Renal cortex interstitium (tissue), 11 donors: ENCODE measurements at regions not wholly inside any gene's neighbourhood (a gene's known extent, or its start where the extent isn't known, plus 50 kb on each side); places are given as distances from the start of the nearest gene placed in this dataset.
"Not testable (repeated sequence)": the region's sequence is repeated elsewhere in the genome, so short reads cannot be mapped to it uniquely, and the experiment has no call there.

Experiments
- DNase-seq, 11 donors: peaks; one replicate each; pipeline ENCODE4 v3.0.0-alpha.2; 2013; ENCODE audit warnings: low read depth in 9 of 11, low spot score in 4 of 11; ENCODE audit errors: extremely low read depth in 1 of 11

DNA sequence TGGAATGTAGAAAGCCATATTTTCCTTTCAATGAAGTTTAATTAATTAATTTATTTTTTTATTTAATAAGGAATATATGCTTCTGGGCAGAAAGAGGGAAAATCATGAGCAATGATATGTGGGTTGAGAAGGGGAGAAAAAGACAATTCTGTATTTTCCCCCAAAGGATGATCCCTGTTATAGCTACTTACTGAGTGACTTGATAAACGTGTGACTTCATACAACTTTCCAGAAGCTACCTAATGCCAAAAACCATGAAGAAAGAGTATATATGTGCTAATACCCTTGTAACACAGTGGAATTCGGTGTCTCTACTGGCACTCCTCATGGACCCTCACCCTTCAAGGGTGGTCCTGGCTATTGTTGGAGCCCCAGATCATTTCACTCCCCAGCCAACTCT lies 335.0 kb upstream of the KLF4 start:
- no peak for DNase-seq

DNA sequence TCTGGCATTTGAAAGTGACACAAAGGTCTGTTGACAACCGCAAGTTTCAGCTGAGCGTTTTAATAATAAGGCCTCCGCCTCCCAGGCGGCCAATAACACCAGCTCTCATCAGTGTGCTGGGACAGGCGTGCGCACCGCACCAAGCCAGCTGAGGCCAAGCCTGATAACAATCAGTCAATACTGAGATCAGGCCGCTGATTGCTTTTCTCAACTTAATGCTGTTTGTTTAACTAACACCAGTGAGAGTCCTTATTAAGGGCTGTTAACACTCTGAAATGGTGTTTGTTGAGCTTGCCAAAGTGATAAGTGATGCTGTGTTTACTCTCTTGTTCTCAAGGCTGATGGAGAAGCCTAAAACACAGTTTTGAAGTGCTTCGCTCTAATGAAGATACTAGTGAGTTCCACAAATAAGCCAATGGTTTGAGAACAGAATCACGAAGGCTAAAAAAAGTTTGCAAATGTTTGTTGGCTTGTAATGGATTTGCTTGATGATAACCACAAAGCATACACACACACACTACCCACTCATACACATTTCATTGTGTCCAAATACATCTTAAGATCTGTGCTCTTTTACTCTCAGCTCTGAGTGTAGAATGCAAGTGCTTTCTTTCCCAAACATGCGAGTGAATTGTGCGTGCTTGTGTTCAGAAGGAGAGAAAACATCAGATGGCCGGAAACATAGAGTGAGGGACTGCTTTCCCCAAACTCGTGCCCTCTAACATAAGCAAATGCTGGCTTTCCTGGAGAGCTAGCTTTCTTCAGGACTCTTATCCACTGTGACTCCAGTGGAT lies 330.4 kb upstream of the KLF4 start:
- DNase-seq: no peak

DNA sequence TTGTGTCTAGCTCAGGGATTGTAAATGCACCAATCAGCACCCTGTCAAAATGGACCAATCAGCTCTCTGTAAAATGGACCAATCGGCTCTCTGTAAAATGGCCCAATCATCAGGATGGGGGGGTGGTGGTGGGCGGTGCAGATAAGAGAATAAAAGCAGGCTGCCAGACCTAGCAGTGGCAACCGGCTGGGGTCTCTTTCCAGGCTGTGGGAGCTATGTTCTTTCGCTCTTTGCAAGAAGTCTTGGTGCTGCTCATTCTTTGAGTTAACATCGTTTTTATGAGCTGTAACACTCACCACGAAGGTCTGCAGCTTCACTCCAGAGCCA lies 328.9 kb upstream of the KLF4 start:
- DNase-seq: not testable (repeated sequence)

DNA sequence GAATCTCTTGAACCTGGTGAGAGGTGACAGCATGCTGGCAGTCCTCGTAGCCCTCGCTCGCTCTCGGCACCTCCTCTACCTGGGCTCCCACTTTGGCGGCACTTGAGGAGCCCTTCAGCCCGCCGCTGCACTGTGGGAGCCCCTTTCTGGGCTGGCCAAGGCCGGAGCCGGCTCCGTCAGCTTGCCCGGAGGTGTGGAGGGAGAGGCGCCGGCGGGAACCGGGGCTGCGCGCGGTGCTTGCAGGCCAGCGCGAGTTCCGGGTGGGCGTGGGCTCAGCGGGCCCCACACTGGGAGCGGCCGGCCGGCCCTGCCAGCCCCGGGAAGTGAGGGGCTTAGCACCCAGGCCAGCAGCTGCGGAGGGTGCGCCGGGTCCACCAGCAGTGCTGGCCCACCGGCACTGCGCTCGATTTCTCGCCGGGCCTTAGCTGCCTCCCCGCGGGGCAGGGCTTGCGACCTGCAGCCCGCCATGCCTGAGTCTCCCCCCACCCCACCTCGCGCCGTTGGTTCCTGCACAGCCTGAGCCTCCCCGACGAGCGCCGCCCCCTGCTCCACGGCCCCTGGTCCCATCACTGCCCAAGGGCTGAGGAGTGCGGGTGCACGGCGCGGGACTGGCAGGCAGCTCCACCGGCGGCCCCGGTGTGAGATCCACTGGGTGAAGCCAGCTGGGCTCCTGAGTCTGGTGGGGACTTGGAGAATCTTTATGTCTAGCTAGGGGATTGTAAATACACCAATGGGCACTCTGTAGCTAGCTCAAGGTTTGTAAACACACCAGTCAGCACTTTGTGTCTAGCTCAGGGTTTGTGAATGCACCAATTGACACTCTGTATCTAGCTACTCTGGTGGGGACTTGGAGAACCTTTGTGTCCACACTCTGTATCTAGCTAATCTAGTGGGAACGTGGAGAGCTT lies 328.3 kb upstream of the KLF4 start:
- DNase-seq: not testable (repeated sequence)

DNA sequence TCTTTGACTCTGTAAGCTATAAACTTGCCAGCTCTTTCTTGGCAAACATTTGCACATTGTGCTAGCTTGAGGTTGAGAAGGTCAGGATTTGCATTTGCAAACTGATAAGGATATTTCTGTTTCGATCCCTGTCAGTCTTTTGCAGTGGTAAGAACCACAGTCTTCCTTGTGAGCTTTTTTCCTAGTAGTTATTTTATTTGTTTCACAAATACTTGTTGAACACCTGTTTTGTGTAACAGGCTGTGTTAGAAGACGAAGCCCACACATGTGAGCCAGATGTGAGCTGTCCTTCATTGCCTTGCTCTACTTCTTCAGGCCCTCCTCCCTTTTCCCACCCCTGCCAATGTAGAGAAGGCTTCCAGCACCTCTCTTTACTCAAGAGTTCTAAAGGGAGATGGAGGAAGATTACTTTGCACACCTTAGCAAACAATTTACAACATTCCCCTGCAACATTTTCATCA lies 327.0 kb upstream of the KLF4 start:
- DNase-seq: no peak

DNA sequence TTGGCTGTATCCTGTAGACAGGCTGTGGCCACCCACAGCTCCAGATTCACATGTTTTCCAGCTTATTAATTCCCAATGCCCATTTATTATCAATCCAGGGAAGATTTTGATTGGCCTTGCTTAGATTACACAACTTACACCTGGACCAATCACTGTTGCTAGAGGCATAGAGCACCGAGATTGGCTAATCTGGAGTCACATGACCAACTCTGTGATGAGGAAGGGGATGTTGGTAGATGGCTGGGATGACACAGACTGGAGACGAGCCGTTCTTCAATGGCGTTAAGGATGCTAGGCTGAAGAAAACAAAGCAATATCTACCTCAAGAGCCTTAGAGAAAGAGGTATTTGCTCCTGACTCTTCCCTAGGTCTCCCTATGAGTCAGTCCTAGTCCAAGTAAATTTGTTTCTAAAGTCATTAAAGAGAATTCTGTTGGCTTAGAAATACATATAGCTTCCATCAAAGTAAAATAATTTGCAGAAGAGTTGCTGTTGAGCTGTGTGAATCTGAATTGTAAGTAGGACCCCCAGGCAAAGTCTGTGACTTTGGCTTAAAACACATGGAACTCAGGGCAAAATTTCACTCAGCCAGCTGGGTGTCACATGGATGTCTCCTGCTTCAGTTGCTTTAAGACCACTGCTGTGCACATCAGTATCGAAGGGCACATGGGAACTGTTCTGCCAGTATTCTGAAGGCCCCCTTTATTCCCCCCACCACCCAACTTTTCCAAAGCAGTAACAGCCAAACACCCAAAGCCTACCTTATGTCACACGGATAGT lies 326.4 kb upstream of the KLF4 start:
- DNase-seq: no peak

DNA sequence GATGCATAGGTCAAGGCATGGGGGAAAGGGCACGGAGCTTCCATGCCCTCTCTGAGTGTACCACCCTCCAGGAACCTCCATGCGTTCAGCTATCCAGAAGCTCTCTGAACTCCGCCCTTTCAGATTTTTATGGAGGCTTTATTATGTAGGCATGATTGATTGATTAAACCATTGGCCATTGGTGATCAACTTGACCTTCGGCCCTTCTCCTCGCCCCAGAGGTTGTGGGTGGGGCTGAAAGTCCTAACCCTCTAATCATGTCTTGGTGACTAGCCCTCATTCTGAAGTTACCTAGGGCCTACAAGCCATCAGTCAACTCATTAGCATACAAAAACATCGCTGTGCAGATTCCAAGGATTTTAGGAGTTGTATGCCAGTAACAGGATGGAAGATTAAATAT lies 323.7 kb upstream of the KLF4 start:
- no peak for DNase-seq

DNA sequence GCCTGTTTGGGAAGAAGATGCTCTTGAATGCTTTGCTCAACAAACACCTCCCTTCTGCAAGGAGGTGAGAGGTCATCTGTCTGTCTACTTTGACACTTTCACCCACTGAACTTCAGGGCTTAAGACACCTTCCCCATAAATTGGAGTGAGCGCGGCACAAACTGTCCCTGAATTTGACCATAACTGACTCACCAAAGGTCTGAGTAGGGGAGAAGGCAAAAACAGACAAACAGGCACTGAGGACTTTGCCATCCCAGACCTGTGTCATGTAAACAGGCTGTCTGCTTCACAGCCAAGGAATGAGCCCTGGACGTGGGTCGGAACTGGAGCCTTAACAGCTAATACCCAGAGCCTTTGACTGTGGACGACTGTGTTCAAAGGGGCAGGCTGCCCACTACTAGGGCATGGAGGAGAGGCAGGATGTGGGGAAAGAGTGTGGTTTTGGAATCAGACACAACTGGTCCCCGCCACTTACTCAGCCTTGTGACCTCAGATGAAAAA lies 320.9 kb upstream of the KLF4 start:
- no peak for DNase-seq

DNA sequence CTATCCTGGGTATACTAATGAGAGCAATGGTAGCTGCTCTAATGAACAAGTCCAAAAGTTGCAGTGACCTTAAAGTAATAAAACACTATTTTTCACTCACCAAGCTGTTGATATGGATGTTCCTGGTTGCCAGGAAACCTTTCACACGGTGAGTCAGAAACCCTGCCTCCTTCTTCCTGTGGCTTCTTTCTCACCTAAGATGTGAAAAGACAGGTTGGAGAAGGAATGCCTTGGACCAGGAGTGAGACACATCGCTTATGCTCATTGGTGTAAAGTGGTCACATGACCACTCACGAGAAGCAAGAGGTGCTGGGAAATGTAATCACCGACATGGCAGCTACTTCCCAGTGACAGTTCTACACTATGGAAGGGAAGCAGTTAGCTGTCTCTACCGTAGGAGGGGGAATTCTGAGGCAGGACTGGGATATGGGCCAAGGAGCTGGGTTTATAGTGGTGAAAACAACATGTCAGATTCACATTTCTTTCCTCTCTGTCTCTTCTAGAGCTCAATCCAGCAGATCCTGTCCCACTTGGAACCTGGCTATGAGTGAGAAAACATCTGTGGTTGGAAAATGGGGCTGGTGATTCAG lies 320.4 kb upstream of the KLF4 start:
- no peak for DNase-seq

DNA sequence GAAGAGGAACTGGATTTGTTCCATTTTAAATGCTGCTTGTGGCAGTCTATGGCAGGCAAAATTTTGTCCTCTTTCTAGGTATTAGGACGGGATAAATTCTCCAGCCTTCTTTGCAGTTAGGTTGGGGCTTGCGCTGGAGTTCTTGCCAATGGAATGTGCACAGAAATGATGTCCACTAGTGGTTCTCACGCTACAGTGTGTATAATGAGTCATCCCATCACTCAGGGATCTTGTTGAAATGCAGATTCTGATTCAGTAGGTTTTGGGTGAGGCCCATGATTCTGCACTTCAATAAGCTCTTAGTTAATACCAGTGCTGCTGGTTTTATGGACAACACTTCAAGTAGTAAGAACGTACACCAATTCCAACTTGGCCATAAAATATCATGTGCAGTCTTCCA lies 317.6 kb upstream of the KLF4 start:
- DNase-seq: no peak

DNA sequence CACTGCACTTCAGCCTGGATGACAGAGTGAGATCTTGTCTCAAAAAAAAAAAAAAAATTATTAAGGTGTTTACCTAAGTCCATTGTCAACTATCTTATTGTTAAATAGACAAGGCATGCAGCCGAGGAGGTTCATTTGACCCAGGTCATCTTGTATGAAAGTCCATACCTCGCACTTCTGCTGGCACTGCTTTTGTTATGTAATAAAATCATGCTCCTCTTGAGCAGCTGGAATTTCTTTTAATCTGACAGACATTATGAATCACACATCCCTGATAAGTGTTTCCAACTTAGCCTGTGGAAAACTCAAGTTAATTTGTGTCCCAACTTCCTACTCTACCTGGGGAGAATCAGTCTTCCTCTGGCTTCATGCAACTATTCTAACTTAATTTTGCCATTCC lies 315.6 kb upstream of the KLF4 start:
- DNase-seq: no peak

DNA sequence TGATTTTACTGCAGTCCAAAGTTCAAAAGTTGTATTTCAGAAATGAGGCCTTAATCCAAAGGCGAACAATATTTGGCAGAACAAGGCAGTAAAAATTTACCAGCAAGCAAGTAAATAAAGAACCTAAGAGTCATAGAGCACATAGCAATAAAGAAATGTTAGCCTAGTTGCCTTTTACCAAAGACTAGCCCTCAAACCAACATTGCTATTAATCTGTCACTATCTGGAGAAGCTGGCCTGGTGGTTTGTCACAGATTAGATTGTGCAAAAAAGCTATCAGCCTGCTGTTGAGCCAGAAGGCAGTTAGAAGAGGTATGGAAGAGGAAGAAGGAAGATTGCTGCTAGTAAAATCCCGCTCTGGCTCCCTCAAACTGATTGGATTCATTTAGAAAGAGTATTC lies 304.7 kb upstream of the KLF4 start:
- no peak for DNase-seq

DNA sequence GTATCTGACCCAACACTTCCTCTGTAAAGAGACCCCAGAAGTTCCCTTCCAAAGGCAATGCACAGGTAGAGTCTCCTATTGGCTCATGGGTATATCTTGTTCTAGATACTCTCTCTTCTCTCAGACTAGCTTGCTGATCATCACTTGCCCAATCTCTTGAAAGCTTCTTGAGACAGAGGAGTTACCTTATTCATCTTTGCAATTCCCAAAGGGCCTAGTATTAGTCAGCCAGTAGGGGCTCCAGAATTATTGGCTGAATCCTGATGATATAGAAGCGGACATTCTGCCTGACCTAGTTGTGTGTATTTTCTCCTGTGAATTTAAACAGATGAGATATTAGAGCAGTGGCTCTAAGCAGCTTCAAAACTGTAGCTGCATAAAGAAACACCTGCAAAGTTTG lies 304.0 kb upstream of the KLF4 start:
- no peak for DNase-seq

DNA sequence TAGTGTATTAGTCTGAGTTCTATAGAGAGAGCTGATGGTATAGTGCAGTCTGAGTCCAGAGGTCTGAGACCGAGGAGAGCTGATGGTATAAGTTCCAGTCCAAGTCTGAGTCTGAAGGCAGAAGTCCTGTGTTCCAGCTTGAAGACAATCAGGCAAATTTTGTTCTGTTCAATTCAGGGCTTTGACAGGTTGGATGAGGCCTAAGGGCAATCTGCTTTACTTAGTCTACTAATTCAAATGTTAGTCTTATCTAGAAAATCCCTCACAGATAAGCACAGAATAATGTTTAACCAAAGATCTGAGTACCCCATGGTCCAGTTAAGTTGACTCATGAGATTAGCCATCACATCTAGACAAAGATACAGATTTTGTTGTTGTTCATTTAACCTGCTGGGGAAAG lies 303.0 kb upstream of the KLF4 start:
- DNase-seq: no peak

DNA sequence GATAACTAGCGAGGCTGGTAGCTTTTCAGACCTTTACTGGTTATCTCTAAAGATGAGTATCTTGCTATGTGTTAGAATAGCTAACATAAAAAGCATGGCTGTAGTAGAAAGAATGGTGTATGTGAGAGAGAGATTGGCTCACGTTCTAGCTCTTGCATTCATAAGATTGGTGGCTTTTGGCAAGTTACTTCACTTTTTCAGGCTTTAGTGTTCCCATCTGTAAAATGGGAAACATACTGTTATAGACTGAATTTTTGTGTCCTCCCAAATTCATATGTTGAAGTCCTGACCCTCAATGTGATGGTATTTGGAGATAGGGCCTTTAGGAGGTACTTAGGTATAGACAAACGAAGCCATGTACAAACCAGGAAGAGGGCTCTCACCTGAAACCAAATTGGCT lies 302.4 kb upstream of the KLF4 start:
- no peak for DNase-seq

DNA sequence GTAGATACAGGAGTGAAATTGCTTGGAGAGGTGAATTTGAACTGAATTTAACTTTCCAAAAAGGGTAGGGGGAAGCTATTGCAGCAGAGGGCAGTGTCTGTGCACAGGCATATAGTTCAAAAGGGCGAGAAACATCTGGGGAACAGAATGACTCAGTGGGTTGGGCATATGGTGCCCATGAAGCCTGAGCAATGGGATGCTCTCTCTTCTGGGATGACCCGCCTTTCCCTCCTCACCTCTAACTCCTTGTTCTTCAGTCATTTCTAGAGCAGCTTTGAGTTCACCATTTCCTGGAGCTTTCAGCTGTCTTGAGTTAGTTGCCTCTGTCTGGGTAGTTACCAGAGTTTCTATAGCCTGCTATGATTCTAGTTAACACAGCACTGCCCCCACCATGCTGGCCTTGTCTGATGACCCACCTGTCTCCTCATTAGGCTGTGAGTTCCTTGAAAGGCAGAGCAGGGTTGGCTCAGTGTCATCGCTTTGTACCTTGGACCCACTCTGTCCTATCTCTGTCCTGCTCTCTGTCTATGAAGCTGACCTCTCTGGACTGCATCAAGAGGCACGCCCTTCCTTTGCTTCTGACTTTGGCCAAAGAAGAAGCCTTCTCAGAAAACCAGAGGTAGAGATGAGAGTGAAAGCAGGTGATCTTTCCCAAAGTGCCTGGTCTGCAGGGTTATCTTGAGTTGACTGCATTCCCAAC lies 299.6 kb upstream of the KLF4 start:
- no peak for DNase-seq

DNA sequence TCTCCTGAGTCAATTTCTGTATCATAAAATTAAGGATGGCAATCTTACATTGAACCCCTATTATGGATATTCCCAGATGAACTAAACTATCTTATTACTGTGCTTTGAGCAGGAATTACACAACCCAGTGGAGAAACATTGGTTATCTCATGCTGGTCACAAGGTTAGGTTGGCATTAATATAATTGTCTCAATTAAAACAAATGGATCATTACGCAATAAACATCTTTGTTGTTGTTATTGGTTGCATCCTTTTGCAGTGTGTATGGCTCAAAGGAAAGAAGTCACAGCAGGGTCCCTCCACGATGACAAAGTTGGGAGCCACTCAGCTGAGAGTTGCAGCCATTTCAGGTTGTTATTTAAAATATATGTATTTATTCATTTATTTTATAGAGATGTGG lies 297.0 kb upstream of the KLF4 start:
- no peak for DNase-seq

DNA sequence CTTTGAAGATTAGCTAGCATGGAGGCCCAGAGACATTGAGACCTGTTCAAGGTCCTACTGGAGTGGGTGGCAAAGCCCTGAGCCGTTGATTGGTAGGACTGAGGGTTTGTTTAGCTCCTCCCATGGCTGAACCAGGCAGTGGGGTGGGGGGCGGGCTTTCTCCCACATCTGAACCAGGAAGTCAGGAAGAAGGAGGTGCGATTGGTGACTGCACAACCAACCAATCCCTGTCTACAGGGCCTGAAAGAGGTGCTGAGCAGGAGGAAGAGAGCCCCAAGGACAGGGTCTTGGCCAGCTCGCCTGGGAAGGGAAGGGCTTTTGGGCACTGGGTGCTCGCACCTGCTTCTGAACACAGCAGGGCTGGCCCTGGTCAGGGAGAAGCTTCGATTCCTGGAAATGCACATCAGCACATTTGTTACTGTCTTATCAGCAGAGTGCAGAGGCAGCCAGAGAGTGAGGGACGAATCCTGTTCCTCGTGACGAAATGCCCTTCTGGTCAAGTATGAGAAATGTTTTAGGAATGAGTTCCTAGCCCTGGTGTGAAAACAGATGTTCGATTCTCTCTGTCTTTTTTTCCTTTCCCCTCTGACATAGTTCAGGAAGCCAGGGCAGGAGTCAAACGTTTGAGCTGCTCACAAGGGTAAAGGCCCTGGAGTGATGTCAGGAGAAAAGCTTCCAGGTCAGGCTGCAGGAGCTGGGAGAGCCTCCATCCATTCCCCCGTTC lies 294.8 kb upstream of the KLF4 start:
- no peak for DNase-seq
